BJ (cell line): ENCODE measurements at regions not wholly inside any gene's neighbourhood (a gene's known extent, or its start where the extent isn't known, plus 50 kb on each side); places are given as distances from the start of the nearest gene placed in this dataset.

Experiments used
- CTCF ChIA-PET: fragments of 350-600 bp; formaldehyde crosslinking; extraction: SDS; loops from one replicate; lab custom pipeline; 2021; ENCODE audit warnings: antibody characterized with exemption, inconsistent platforms; lab: Yijun Ruan, JAX
- POLR2A ChIA-PET: fragments of 300-600 bp; sonication (Branson Sonifier 250); formaldehyde crosslinking; extraction: SDS; loops from one replicate; lab custom pipeline; 2021; ENCODE audit warnings: antibody characterized with exemption; lab: Charles Lee
- DNase-seq: peaks from one replicate; pipeline ENCODE4 v3.0.0-alpha.2; 2011; ENCODE audit warnings: low read depth
- H3K27me3 ChIP-seq: 2 replicates; pipeline ENCODE4 v1.6.0; 2011; ENCODE audit warnings: low read length; ENCODE audit not compliant: control insufficient read depth, insufficient read depth
- H3K36me3 ChIP-seq: 2 replicates; pipeline ENCODE4 v1.5.1; 2011; ENCODE audit warnings: low read length; ENCODE audit not compliant: control insufficient read depth, insufficient read depth
- H3K4me3 ChIP-seq: 2 replicates; pipeline ENCODE4 v1.5.1; 2011; ENCODE audit warnings: low read depth, mild to moderate bottlenecking, control low read depth, low read length
- CTCF ChIP-seq: IDR thresholded peaks from 2 replicates; pipeline ENCODE4 v1.5.1; 2011; ENCODE audit warnings: low read depth, mild to moderate bottlenecking, control low read depth, inconsistent platforms, low read length, moderate library complexity; ENCODE audit not compliant: insufficient read depth

GRCh38 chr2:239881031-239881471 is 144.1 kb downstream of the NDUFA10 start:
- no peak for TF ChIP-seq CTCF
- H3K4me3 ChIP-seq, result no peak overlapping the region
- no peaks in the 10 kb centered on the region for H3K36me3 ChIP-seq
- POLR2A ChIA-PET, result no interaction called here
- DNase-seq, result no peak
- H3K27me3 ChIP-seq, result no peaks in the 10 kb centered on the region
- CTCF ChIA-PET, result no interaction called here

GRCh38 chr2:239880396-239880795 is 144.7 kb downstream of the NDUFA10 start:
- POLR2A ChIA-PET, result no interaction called here
- no peak for DNase-seq
- H3K27me3 ChIP-seq, result no peaks in the 10 kb centered on the region
- H3K36me3 ChIP-seq, result no peaks in the 10 kb centered on the region
- no peak overlapping the region for H3K4me3 ChIP-seq
- CTCF ChIA-PET, result no interaction called here
- no peak for TF ChIP-seq CTCF

- Histone ChIP-seq H3K36me3 (no peaks in the 10 kb centered on the region), H3K27me3 (no peaks in the 10 kb centered on the region), H3K4me3 (no peak overlapping the region)
- ChIA-PET CTCF (interaction anchor here (0.5 kb wide), 1 partner anchor 472 kb away, joined by 3 read pairs; no protein-coding TSS in a partner anchor), POLR2A (no interaction called here)
- DNase-seq, result no peak
- no peak for TF ChIP-seq CTCF
These were observed 145.6 kb downstream of the NDUFA10 start for GRCh38 chr2:239879423-239880084.

- no peak for TF ChIP-seq CTCF
- POLR2A ChIA-PET, result no interaction called here
- Histone ChIP-seq H3K4me3 (no peak overlapping the region), H3K27me3 (no peaks in the 10 kb centered on the region), H3K36me3 (no peaks in the 10 kb centered on the region)
- DNase-seq, result no peak
- CTCF ChIA-PET, result no interaction called here
These were observed 146.5 kb downstream of the NDUFA10 start for GRCh38 chr2:239878686-239879085.

- H3K27me3 ChIP-seq, result no peaks in the 10 kb centered on the region
- DNase-seq, result no peak
- TF ChIP-seq CTCF, result no peak
- CTCF ChIA-PET, result interaction anchor here (1.5 kb wide), 1 partner anchor 15 kb away, joined by 5 read pairs; no protein-coding TSS in a partner anchor
- no peak overlapping the region for H3K4me3 ChIP-seq
- POLR2A ChIA-PET, result no interaction called here
- H3K36me3 ChIP-seq, result no peaks in the 10 kb centered on the region
These were observed 148.2 kb downstream of the NDUFA10 start for GRCh38 chr2:239876948-239877289.
